IMR-90 (cell line): ENCODE measurements at regions not wholly inside any gene's neighbourhood (a gene's known extent, or its start where the extent isn't known, plus 50 kb on each side); places are given as distances from the start of the nearest gene placed in this dataset.

Source experiments
- ATAC-seq: fragments of 200-7000 bp; cut with Tn5 transposase; 2 replicates; pipeline ENCODE4 v1.9.1; 2020; ENCODE audit warnings: low read depth, mild to moderate bottlenecking, moderate library complexity
- BruUV-seq: library from RNA; stranded (reverse); fragments of 400-500 nt; replicated peaks from 2 replicates; lab custom pipeline; 2021; lab: Mats Ljungman, UMichigan
- CTCF ChIA-PET: fragments of 300-600 bp; formaldehyde crosslinking; extraction: SDS; loops from one replicate; lab custom pipeline; 2021; ENCODE audit warnings: antibody characterized with exemption; lab: Yijun Ruan, JAX
- POLR2A ChIA-PET: fragments of 300-600 bp; sonication (Branson Sonifier 250); formaldehyde crosslinking; loops from one replicate; lab custom pipeline; 2022; ENCODE audit warnings: antibody characterized with exemption; ENCODE audit not compliant: unreplicated experiment; lab: Charles Lee
- DNase-seq: peaks from one replicate; pipeline ENCODE4 v3.0.0; 2013
- H2AFZ ChIP-seq: replicated peaks from 2 replicates; pipeline ENCODE3; 2013; ENCODE audit warnings: low read length, mild to moderate bottlenecking; ENCODE audit not compliant: poor library complexity
- H2AK5ac ChIP-seq: 2 replicates; pipeline ENCODE4 v1.6.1; 2013; ENCODE audit warnings: low read depth, low read length, inconsistent platforms
- H2AK9ac ChIP-seq: replicated peaks from 2 replicates; pipeline ENCODE3; 2013; ENCODE audit warnings: mild to moderate bottlenecking, low read depth, low read length, moderate library complexity; ENCODE audit not compliant: poor library complexity
- H2BK120ac ChIP-seq: 2 replicates; pipeline ENCODE4 v1.6.1; 2013; ENCODE audit warnings: low read depth, low read length, inconsistent platforms
- H2BK15ac ChIP-seq: 3 replicates; pipeline ENCODE4 v1.6.1; 2013; ENCODE audit warnings: low read depth, low read length, inconsistent platforms
- H2BK20ac ChIP-seq: 2 replicates; pipeline ENCODE4 v1.6.1; 2013; ENCODE audit warnings: low read depth, mild to moderate bottlenecking, inconsistent platforms, low read length, moderate library complexity
- H2BK5ac ChIP-seq: 2 replicates; pipeline ENCODE4 v1.6.1; 2013; ENCODE audit warnings: mild to moderate bottlenecking, low read depth, low read length, inconsistent platforms; ENCODE audit not compliant: poor library complexity, severe bottlenecking
- H3K14ac ChIP-seq: replicated peaks from 2 replicates; pipeline ENCODE4 v1.6.1; 2013; ENCODE audit warnings: low read depth, low read length, inconsistent platforms
- H3K18ac ChIP-seq: 2 replicates; pipeline ENCODE4 v1.6.1; 2013; ENCODE audit warnings: low read depth, low read length, control low read depth
- H3K23ac ChIP-seq: 2 replicates; pipeline ENCODE4 v1.6.1; 2013; ENCODE audit warnings: low read depth, low read length, inconsistent platforms
- H3K27ac ChIP-seq: 2 replicates; pipeline ENCODE4 v1.5.1; 2013; ENCODE audit warnings: mild to moderate bottlenecking, control low read depth, low read length; ENCODE audit not compliant: insufficient read depth
- H3K27me3 ChIP-seq: 2 replicates; pipeline ENCODE4 v1.6.1; 2013; ENCODE audit warnings: low read length; ENCODE audit not compliant: control insufficient read depth, insufficient read depth
- H3K36me3 ChIP-seq: 2 replicates; pipeline ENCODE4 v1.6.1; 2013; ENCODE audit warnings: low read length, mixed read lengths; ENCODE audit not compliant: control insufficient read depth, insufficient read depth
- H3K4ac ChIP-seq: 2 replicates; pipeline ENCODE4 v1.6.1; 2013; ENCODE audit warnings: low read depth, low read length, inconsistent platforms
- H3K4me1 ChIP-seq: 2 replicates; pipeline ENCODE4 v1.6.1; 2013; ENCODE audit warnings: low read length, mixed read lengths; ENCODE audit not compliant: control insufficient read depth, insufficient read depth
- H3K4me2 ChIP-seq: 2 replicates; pipeline ENCODE4 v1.6.1; 2013; ENCODE audit warnings: low read depth, mild to moderate bottlenecking, control low read depth, low read length, moderate library complexity
- H3K4me3 ChIP-seq: 2 replicates; pipeline ENCODE4 v1.5.1; 2013; ENCODE audit warnings: low read depth, mild to moderate bottlenecking, control low read depth, low read length, moderate library complexity; ENCODE audit not compliant: insufficient read depth
- H3K56ac ChIP-seq: 2 replicates; pipeline ENCODE4 v1.6.1; 2013; ENCODE audit warnings: low read length, inconsistent platforms; ENCODE audit not compliant: insufficient read depth; ENCODE audit errors: extremely low read depth
- H3K79me1 ChIP-seq, 2 experiments: 2 replicates each; pipeline ENCODE4 v1.6.1; 2013; ENCODE audit warnings: low read length in 2 of 2, inconsistent platforms in 1 of 2, low read depth in 1 of 2
- H3K9ac ChIP-seq: 2 replicates; pipeline ENCODE4 v1.6.1; 2013; ENCODE audit warnings: low read depth, low read length, control low read depth
- H3K9me1 ChIP-seq: 2 replicates; pipeline ENCODE4 v1.6.1; 2013; ENCODE audit warnings: low read length, inconsistent platforms; ENCODE audit not compliant: insufficient read depth
- H3K9me3 ChIP-seq: 2 replicates; pipeline ENCODE4 v1.6.1; 2013; ENCODE audit warnings: low read length; ENCODE audit not compliant: control insufficient read depth, insufficient read depth
- H4K20me1 ChIP-seq: 2 replicates; pipeline ENCODE4 v1.6.1; 2013; ENCODE audit warnings: low read length, inconsistent platforms; ENCODE audit not compliant: insufficient read depth
- H4K5ac ChIP-seq: 2 replicates; pipeline ENCODE4 v1.6.1; 2013; ENCODE audit warnings: mild to moderate bottlenecking, low read depth, low read length, control low read depth
- H4K8ac ChIP-seq, 2 experiments: 2 replicates each; pipeline ENCODE4 v1.6.1; 2013; ENCODE audit warnings: low read depth in 2 of 2, low read length in 2 of 2, control low read depth in 1 of 2, inconsistent platforms in 1 of 2
- H4K91ac ChIP-seq: 2 replicates; pipeline ENCODE4 v1.6.1; 2013; ENCODE audit warnings: low read depth, low read length, inconsistent platforms; ENCODE audit not compliant: insufficient read depth
- CEBPB ChIP-seq: IDR thresholded peaks from 2 replicates; pipeline ENCODE4 v1.6.1; 2012; ENCODE audit warnings: low read depth, low read length, improper control_type of control experiment
- FOS ChIP-seq: fragments of 150-350 bp; IDR thresholded peaks from 2 replicates; pipeline ENCODE4 v1.6.1; 2016; ENCODE audit warnings: low read depth, low read length
- MAFK ChIP-seq: IDR thresholded peaks from 2 replicates; pipeline ENCODE4 v1.6.1; 2012; ENCODE audit warnings: low read depth, low read length, improper control_type of control experiment
- MXI1 ChIP-seq: IDR thresholded peaks from 2 replicates; pipeline ENCODE4 v1.6.1; 2012; ENCODE audit warnings: low read depth, mild to moderate bottlenecking, low read length, moderate library complexity, borderline replicate concordance
- RFX5 ChIP-seq: IDR thresholded peaks from 2 replicates; pipeline ENCODE4 v1.8.0; 2012; ENCODE audit warnings: low read depth, mild to moderate bottlenecking, low read length, moderate library complexity
- SMC3 ChIP-seq: fragments of 150-350 bp; IDR thresholded peaks from 2 replicates; pipeline ENCODE4 v1.6.1; 2016; ENCODE audit warnings: low read depth, mild to moderate bottlenecking, antibody characterized with exemption, low read length, moderate library complexity
- WGBS, 2 experiments: methylation state at CpG; one replicate each; pipeline versions ENCODE4 v1.1.5 to v1.1.7; 2013; ENCODE audit warnings: missing lambda C conversion rate in 2 of 2; ENCODE audit not compliant: insufficient read length in 1 of 2; ENCODE audit errors: extremely low coverage in 2 of 2; 5-methylcytosine and 5-hydroxymethylcytosine counted together
- dilution Hi-C: fragments of 300-500 bp; cut with HindIII; formaldehyde crosslinking; loops from one replicate; pipeline ENCODE4 v1.14.3; 2018; ENCODE audit warnings: low sequenced_read_pairs; ENCODE audit not compliant: unreplicated experiment
- in situ Hi-C: fragments of 300-500 bp; cut with MboI; formaldehyde crosslinking; loops from 3 replicates; pipeline ENCODE4 v1.14.3; 2019; ENCODE audit warnings: low sequenced_read_pairs, inconsistent platforms, mixed read lengths
- intact Hi-C: fragments of 100-400 bp; cut with micrococcal nuclease; formaldehyde crosslinking; loops from 2 replicates; pipeline ENCODE4 v1.10.0; 2022
- TF ChIP-seq, protein P1 (sequence below): fragments of 150-350 bp; IDR thresholded peaks from 2 replicates; pipeline ENCODE4 v1.6.1; 2016; ENCODE audit warnings: low read depth, mild to moderate bottlenecking, low read length, moderate library complexity, borderline replicate concordance

DNA sequence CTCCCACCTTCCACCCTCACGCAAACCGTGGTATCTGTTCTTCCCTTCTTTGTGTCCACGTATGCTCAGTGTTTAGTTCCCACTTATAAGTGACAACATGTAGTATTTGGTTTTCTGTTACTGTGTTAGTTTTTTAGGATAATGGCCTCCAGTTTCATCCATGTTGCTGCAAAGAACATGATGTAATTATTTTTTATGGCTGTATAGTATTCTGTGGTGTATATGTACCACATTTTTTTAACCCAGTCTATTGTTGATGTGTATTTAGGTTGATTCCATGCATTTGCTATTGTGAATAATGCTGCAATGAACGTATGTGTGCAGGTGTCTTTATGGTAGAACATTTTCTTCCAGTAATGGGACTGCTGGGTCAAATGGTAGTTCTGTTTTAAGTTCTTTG lies 228.1 kb downstream of the FBXO8 start:
- ChIA-PET POLR2A (no interaction called here), CTCF (no interaction called here)
- Histone ChIP-seq H4K5ac (no peak overlapping the region), H2BK5ac (no peak overlapping the region), H3K4me2 (no peak overlapping the region), H3K79me1 (no peaks in the 10 kb centered on the region), H3K18ac (no peak overlapping the region), H3K4ac (no peak overlapping the region), H3K9me1 (no peaks in the 10 kb centered on the region), H3K36me3 (no peaks in the 10 kb centered on the region), H3K27ac (no peak overlapping the region), H2BK15ac (no peak overlapping the region), H3K9me3 (no peaks in the 10 kb centered on the region), H3K14ac (no peak overlapping the region), H3K56ac (no peak overlapping the region), H2AFZ (no peak overlapping the region), H3K4me1 (no peaks in the 10 kb centered on the region), H2AK5ac (no peak overlapping the region), H4K20me1 (no peaks in the 10 kb centered on the region), H3K9ac (no peak overlapping the region), H3K23ac (no peak overlapping the region), H2AK9ac (no peak overlapping the region), H4K91ac (no peak overlapping the region), H3K4me3 (no peak overlapping the region), H2BK20ac (no peak overlapping the region), H4K8ac (no peak overlapping the region), H2BK120ac (no peak overlapping the region), H3K27me3 (no peaks in the 10 kb centered on the region)
- in situ Hi-C loops, result no loop called here
- TF ChIP-seq RFX5 (no peak), MXI1 (no peak), MAFK (no peak), SMC3 (no peak), FOS (no peak), CEBPB (no peak)
- TF ChIP-seq, protein P1, sequence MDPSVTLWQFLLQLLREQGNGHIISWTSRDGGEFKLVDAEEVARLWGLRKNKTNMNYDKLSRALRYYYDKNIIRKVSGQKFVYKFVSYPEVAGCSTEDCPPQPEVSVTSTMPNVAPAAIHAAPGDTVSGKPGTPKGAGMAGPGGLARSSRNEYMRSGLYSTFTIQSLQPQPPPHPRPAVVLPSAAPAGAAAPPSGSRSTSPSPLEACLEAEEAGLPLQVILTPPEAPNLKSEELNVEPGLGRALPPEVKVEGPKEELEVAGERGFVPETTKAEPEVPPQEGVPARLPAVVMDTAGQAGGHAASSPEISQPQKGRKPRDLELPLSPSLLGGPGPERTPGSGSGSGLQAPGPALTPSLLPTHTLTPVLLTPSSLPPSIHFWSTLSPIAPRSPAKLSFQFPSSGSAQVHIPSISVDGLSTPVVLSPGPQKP, result no peak
- DNase-seq (no peak), ATAC-seq (no peak)
- intact Hi-C loops, result no loop called here
- dilution Hi-C loops, result no loop called here
- no CpG with 5 or more reads among the region's 4 CpGs for WGBS, 2 experiments
- no TSS peak for BruUV-seq
